Osteocyte (in vitro differentiated cells): ENCODE measurements at regions not wholly inside any gene's neighbourhood (a gene's known extent, or its start where the extent isn't known, plus 50 kb on each side); places are given as distances from the start of the nearest gene placed in this dataset.
A peak's percentile ranks its signal among the peaks of the same experiment; 100 is the strongest.

ENCODE experiments used
- DNase-seq: peaks from one replicate; pipeline ENCODE4 v3.0.0; 2021; ENCODE audit warnings: mixed read lengths; ENCODE audit not compliant: unreplicated experiment; ENCODE audit errors: extremely low spot score
- H3K27ac Mint-ChIP-seq: one replicate; pipeline ENCODE4 v1.8.0; 2021; ENCODE audit warnings: mild to moderate bottlenecking, mixed read lengths; ENCODE audit not compliant: unreplicated experiment
- H3K27me3 Mint-ChIP-seq: one replicate; pipeline ENCODE4 v1.8.0; 2021; ENCODE audit warnings: mixed read lengths; ENCODE audit not compliant: unreplicated experiment
- H3K36me3 Mint-ChIP-seq: one replicate; pipeline ENCODE4 v1.8.0; 2021; ENCODE audit warnings: mixed read lengths; ENCODE audit not compliant: unreplicated experiment
- H3K4me1 Mint-ChIP-seq: one replicate; pipeline ENCODE4 v1.8.0; 2021; ENCODE audit warnings: mixed read lengths; ENCODE audit not compliant: unreplicated experiment
- H3K4me3 Mint-ChIP-seq: one replicate; pipeline ENCODE4 v1.8.0; 2021; ENCODE audit warnings: mild to moderate bottlenecking, moderate library complexity, mixed read lengths; ENCODE audit not compliant: unreplicated experiment
- H3K9me3 Mint-ChIP-seq: one replicate; pipeline ENCODE4 v1.8.0; 2021; ENCODE audit warnings: mixed read lengths; ENCODE audit not compliant: unreplicated experiment
- TF ChIP-seq, protein P1 (sequence below): fragments of 200-600 bp; sonication (generic); IDR thresholded peaks from 2 replicates; pipeline ENCODE4 v1.5.0; 2021; ENCODE audit warnings: antibody characterized with exemption, mild to moderate bottlenecking, moderate library complexity

DNA sequence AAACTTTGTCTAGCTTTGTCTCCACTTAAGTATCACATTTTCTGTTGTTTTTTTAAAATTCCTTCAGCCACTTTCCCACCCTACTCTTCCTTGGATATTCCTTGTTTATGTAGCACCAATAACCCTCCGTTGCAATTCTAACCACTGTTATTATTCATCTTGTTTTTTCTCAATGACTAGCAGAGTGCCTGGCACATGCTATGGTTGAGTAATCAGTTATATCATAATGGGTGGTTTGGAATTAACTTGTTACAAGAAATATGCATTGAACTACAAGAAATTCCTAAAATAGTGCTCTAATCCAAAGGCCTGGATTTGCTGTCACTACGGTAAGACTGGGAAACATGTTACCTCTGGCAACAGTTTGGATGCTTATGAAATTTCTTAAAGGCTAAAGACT, 756.6 kb downstream of the NOVA1 start:
- TF ChIP-seq, protein P1, sequence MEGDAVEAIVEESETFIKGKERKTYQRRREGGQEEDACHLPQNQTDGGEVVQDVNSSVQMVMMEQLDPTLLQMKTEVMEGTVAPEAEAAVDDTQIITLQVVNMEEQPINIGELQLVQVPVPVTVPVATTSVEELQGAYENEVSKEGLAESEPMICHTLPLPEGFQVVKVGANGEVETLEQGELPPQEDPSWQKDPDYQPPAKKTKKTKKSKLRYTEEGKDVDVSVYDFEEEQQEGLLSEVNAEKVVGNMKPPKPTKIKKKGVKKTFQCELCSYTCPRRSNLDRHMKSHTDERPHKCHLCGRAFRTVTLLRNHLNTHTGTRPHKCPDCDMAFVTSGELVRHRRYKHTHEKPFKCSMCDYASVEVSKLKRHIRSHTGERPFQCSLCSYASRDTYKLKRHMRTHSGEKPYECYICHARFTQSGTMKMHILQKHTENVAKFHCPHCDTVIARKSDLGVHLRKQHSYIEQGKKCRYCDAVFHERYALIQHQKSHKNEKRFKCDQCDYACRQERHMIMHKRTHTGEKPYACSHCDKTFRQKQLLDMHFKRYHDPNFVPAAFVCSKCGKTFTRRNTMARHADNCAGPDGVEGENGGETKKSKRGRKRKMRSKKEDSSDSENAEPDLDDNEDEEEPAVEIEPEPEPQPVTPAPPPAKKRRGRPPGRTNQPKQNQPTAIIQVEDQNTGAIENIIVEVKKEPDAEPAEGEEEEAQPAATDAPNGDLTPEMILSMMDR, result no peak
- H3K36me3 Mint-ChIP-seq, result no peaks in the 10 kb centered on the region
- DNase-seq, result no peak
- H3K27ac Mint-ChIP-seq, result no peak overlapping the region
- no peaks in the 10 kb centered on the region for H3K27me3 Mint-ChIP-seq
- peaks cover 25% of the 10 kb centered on the region for H3K9me3 Mint-ChIP-seq
- no peak overlapping the region for H3K4me3 Mint-ChIP-seq
- no peaks in the 10 kb centered on the region for H3K4me1 Mint-ChIP-seq

DNA sequence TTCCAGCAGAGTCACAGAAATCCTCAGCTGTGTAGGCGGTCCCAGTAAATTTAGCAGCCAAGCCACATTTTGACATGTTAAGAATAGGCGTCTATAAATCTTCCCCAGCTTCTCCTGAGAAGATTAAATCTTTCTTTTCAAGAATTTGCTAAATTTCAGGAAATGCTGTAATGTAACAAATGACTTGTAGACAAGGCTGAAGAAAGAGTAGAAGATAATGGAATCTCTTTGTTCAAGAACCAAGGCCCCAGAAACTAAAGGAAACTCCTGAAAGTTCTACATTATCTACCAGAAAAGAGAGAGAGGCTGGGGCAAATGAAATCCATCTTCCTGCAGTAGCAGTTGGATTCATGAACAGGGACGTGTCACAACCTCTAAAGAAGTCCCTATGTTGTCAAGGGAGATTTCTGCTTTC, 760.3 kb downstream of the NOVA1 start:
- DNase-seq, result no peak
- Mint-ChIP-seq H3K27ac (no peak overlapping the region), H3K9me3 (peaks cover 28% of the 10 kb centered on the region), H3K4me3 (no peak overlapping the region), H3K4me1 (no peaks in the 10 kb centered on the region), H3K27me3 (no peaks in the 10 kb centered on the region), H3K36me3 (no peaks in the 10 kb centered on the region)
- TF ChIP-seq, protein P1, result no peak

DNA sequence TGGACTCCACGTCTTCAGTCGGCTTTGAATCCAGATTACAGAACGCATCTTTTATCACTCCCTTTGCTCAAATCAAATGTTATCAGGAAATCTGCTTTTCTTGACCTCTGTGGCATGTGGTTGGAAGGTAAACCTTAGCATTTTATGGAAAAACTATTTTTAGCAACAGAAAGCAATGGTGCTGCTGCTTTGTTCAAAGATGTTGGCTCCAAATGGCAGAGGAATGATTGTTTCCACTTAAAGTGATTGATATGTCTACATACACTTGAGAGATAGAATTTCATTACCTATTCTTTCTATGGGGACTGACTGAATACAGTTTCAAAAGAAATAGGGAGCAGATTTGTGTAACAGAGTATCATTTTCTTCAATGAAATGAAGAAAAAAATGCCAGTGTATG, 761.2 kb downstream of the NOVA1 start:
- Mint-ChIP-seq H3K4me3 (no peak overlapping the region), H3K36me3 (no peaks in the 10 kb centered on the region), H3K9me3 (peaks cover 28% of the 10 kb centered on the region), H3K27ac (no peak overlapping the region), H3K4me1 (no peaks in the 10 kb centered on the region), H3K27me3 (no peaks in the 10 kb centered on the region)
- TF ChIP-seq, protein P1, result no peak
- DNase-seq, result no peak

- peaks cover 29% of the 10 kb centered on the region for H3K9me3 Mint-ChIP-seq
- H3K4me1 Mint-ChIP-seq, result no peaks in the 10 kb centered on the region
- no peak for DNase-seq
- H3K36me3 Mint-ChIP-seq, result no peaks in the 10 kb centered on the region
- no peak overlapping the region for H3K27ac Mint-ChIP-seq
- no peak overlapping the region for H3K4me3 Mint-ChIP-seq
- TF ChIP-seq, protein P1, result peak; percentile 9
- no peaks in the 10 kb centered on the region for H3K27me3 Mint-ChIP-seq
Observed at GRCh38 chr14:25833341-25834126, 764.3 kb downstream of the NOVA1 start.

DNA sequence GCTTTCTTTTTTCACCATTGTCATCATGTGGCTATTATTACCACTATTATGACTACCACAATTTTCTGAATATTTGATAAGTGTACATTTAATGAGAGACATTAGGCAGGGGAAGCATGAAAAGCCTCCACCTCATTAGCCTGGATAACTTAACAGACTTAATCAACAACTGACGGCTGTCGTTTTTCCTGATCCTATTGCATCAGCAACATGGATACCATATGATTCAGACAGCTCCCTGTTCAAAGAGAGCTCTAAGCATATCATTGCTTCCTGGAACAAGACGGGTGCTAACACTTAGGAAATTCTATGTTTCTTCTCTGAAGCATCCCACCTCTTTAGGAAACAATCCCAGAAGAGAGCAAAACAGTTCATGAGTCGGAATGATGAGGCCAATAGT, 765.2 kb downstream of the NOVA1 start:
- H3K9me3 Mint-ChIP-seq, result peaks cover 27% of the 10 kb centered on the region
- no peak for DNase-seq
- no peak overlapping the region for H3K4me3 Mint-ChIP-seq
- TF ChIP-seq, protein P1, result no peak
- no peaks in the 10 kb centered on the region for H3K36me3 Mint-ChIP-seq
- H3K4me1 Mint-ChIP-seq, result no peaks in the 10 kb centered on the region
- no peaks in the 10 kb centered on the region for H3K27me3 Mint-ChIP-seq
- no peak overlapping the region for H3K27ac Mint-ChIP-seq
